OCI-LY7 (cell line): ENCODE measurements at regions not wholly inside any gene's neighbourhood (a gene's known extent, or its start where the extent isn't known, plus 50 kb on each side); places are given as distances from the start of the nearest gene placed in this dataset.

Source experiments
- BruUV-seq: library from RNA; stranded (reverse); fragments of 400-500 nt; replicated peaks from 2 replicates; lab custom pipeline; 2021; lab: Mats Ljungman, UMichigan
- CTCF ChIA-PET: fragments of 300-600 bp; sonication (Branson Sonifier 250); formaldehyde crosslinking; loops from one replicate; lab custom pipeline; 2022; ENCODE audit warnings: antibody characterized with exemption; ENCODE audit not compliant: unreplicated experiment; lab: Charles Lee
- POLR2A ChIA-PET: fragments of 300-600 bp; sonication (Branson Sonifier 250); formaldehyde crosslinking; loops from one replicate; lab custom pipeline; 2022; ENCODE audit warnings: antibody characterized with exemption; lab: Charles Lee
- DNase-seq: peaks from one replicate; pipeline ENCODE4 v3.0.0-alpha.2; 2015; ENCODE audit warnings: low spot score
- H2AFZ ChIP-seq: fragments of 200-600 bp; sonication (generic), shearing (Covaris generic); 2 replicates; pipeline ENCODE4 v1.6.1; 2014; ENCODE audit warnings: mild to moderate bottlenecking, antibody characterized with exemption, low read length, moderate library complexity
- H3K27ac ChIP-seq: fragments of 200-600 bp; sonication (generic); 2 replicates; pipeline ENCODE4 v1.5.1; 2014; ENCODE audit warnings: mixed run types, low read depth, mild to moderate bottlenecking, moderate library complexity, low read length, inconsistent platforms; ENCODE audit not compliant: poor library complexity, severe bottlenecking
- H3K36me3 ChIP-seq: fragments of 200-600 bp; sonication (generic); 2 replicates; pipeline ENCODE4 v1.6.1; 2014; ENCODE audit warnings: mild to moderate bottlenecking, antibody characterized with exemption, low read length, moderate library complexity, mixed read lengths; ENCODE audit not compliant: insufficient read depth
- H3K4me1 ChIP-seq: fragments of 200-600 bp; sonication (generic); 2 replicates; pipeline ENCODE4 v1.5.1; 2014; ENCODE audit warnings: mild to moderate bottlenecking, low read length; ENCODE audit not compliant: insufficient read depth, poor library complexity, severe bottlenecking
- H3K4me2 ChIP-seq: fragments of 200-600 bp; sonication (generic); 2 replicates; pipeline ENCODE4 v1.6.1; 2014; ENCODE audit warnings: mild to moderate bottlenecking, low read length
- H3K4me3 ChIP-seq: fragments of 200-600 bp; sonication (generic); 2 replicates; pipeline ENCODE4 v1.5.1; 2014; ENCODE audit warnings: mild to moderate bottlenecking, low read depth, low read length; ENCODE audit not compliant: poor library complexity, severe bottlenecking
- H3K79me2 ChIP-seq: fragments of 200-600 bp; sonication (generic); 2 replicates; pipeline ENCODE4 v1.6.1; 2016; ENCODE audit warnings: low read depth, mild to moderate bottlenecking, low read length, moderate library complexity, mixed read lengths; ENCODE audit not compliant: insufficient read depth
- H3K9me2 ChIP-seq: fragments of 200-600 bp; sonication (generic); 2 replicates; pipeline ENCODE4 v1.6.1; 2016; ENCODE audit warnings: mild to moderate bottlenecking, low read length, mixed read lengths; ENCODE audit not compliant: insufficient read depth
- H3K9me3 ChIP-seq: fragments of 200-600 bp; sonication (generic); 2 replicates; pipeline ENCODE4 v1.6.1; 2014; ENCODE audit warnings: mild to moderate bottlenecking, mixed run types, low read length, mixed read lengths
- H4K20me1 ChIP-seq: fragments of 200-600 bp; sonication (generic); 2 replicates; pipeline ENCODE4 v1.6.1; 2014; ENCODE audit warnings: mild to moderate bottlenecking, antibody characterized with exemption, low read length, moderate library complexity, mixed read lengths; ENCODE audit not compliant: insufficient read depth
- CTCF ChIP-seq: fragments of 200-600 bp; sonication (generic); conservative IDR thresholded peaks from 2 replicates; pipeline ENCODE4 v1.5.1; 2014; ENCODE audit warnings: mild to moderate bottlenecking, antibody characterized with exemption, low read length, moderate library complexity, mixed read lengths
- EZH2phosphoT487 ChIP-seq: fragments of 200-600 bp; sonication (generic); IDR thresholded peaks from 2 replicates; pipeline ENCODE4 v1.6.1; 2018; ENCODE audit warnings: low read depth, borderline replicate concordance, mild to moderate bottlenecking, mixed run types, antibody characterized with exemption, low read length, moderate library complexity, mixed read lengths
- intact Hi-C: fragments of 100-400 bp; cut with micrococcal nuclease; formaldehyde crosslinking; loops from one replicate; pipeline ENCODE4 v1.10.0; 2022; ENCODE audit not compliant: unreplicated experiment

- POLR2A ChIA-PET, result interaction anchor here (0.9 kb wide), 1 partner anchor 11 kb away, joined by 3 read pairs; no protein-coding TSS in a partner anchor
- H4K20me1 ChIP-seq, result no peaks in the 10 kb centered on the region
- no peak overlapping the region for H2AFZ ChIP-seq
- no peaks in the 10 kb centered on the region for H3K9me3 ChIP-seq
- H3K79me2 ChIP-seq, result no peaks in the 10 kb centered on the region
- no peak for DNase-seq
- H3K9me2 ChIP-seq, result no peaks in the 10 kb centered on the region
- intact Hi-C loops, result loop anchor here (10.0 kb wide), 1 partner anchor 224 kb away; no protein-coding TSS in a partner anchor
- TF ChIP-seq EZH2phosphoT487 (no peak), CTCF (no peak)
- H3K4me1 ChIP-seq, result peaks cover 20% of the 10 kb centered on the region
- CTCF ChIA-PET, result no interaction called here
- no TSS peak for BruUV-seq
- no peaks in the 10 kb centered on the region for H3K36me3 ChIP-seq
- H3K27ac ChIP-seq, result no peak overlapping the region
- no peak overlapping the region for H3K4me2 ChIP-seq
- H3K4me3 ChIP-seq, result no peak overlapping the region
Measured at GRCh38 chrX:40179283-40179682, 81.5 kb upstream of the BCOR start.

- TF ChIP-seq CTCF (no peak), EZH2phosphoT487 (no peak)
- H3K4me3 ChIP-seq, result peak overlapping the region; percentile 74
- ChIA-PET POLR2A (interaction anchor here (0.9 to 1.1 kb wide), 2 partner anchors 10 to 25 kb away, joined by 3 to 4 read pairs; no protein-coding TSS in a partner anchor), CTCF (no interaction called here)
- H3K4me2 ChIP-seq, result peak overlapping the region; percentile 91
- H3K9me2 ChIP-seq, result no peaks in the 10 kb centered on the region
- H3K27ac ChIP-seq, result peak overlapping the region; percentile 100
- intact Hi-C loops, result loop anchor here (2.0 to 10.0 kb wide), 2 partner anchors 31 to 223 kb away; no protein-coding TSS in a partner anchor
- peak; percentile 9 for DNase-seq
- no peaks in the 10 kb centered on the region for H3K9me3 ChIP-seq
- no peaks in the 10 kb centered on the region for H3K36me3 ChIP-seq
- H4K20me1 ChIP-seq, result no peaks in the 10 kb centered on the region
- no TSS peak for BruUV-seq
- peaks cover 32% of the 10 kb centered on the region for H3K4me1 ChIP-seq
- peaks cover under 1% of the 10 kb centered on the region; the same call in 1 of the 2 replicates for H3K79me2 ChIP-seq
- no peak overlapping the region for H2AFZ ChIP-seq
Measured at GRCh38 chrX:40177942-40178715, 80.4 kb upstream of the BCOR start.
